ENCODE measurements at regions not wholly inside any gene's neighbourhood (a gene's known extent, or its start where the extent isn't known, plus 50 kb on each side); places are given as distances from the start of the nearest gene placed in this dataset.

GRCh38 chr9:119544492-119544891, 175.3 kb upstream of the BRINP1 start:
- no CpG with 5 or more reads among the region's 3 CpGs for WGBS, 2 donors (ENCODE audit: extremely low coverage in 2 of 2, insufficient read length in 2 of 2, insufficient replicate concordance in 1 of 2)
- no peak overlapping the region for H3K4ac ChIP-seq (ENCODE audit: low read length)
- no peak overlapping the region for H2AFZ ChIP-seq (ENCODE audit: low read length)
- H3K79me1 ChIP-seq (ENCODE audit: low read depth, low read length): no peaks in the 10 kb centered on the region
- no peak overlapping the region for H3K4me3 ChIP-seq (ENCODE audit: low read length in 2 of 2)
- H3K27ac ChIP-seq (replicated peaks; ENCODE audit: low read length): no peak overlapping the region
- no peak overlapping the region for H4K91ac ChIP-seq (ENCODE audit: low read depth, low read length, poor library complexity)
- H2AK5ac ChIP-seq (ENCODE audit: low read depth, low read length): no peak overlapping the region
- no peak overlapping the region for H2BK5ac ChIP-seq (ENCODE audit: low read length)
- DNase-seq (ENCODE audit: low spot score): no peak
- H3K14ac ChIP-seq (ENCODE audit: low read length): no peak overlapping the region
- no peak overlapping the region for H2BK120ac ChIP-seq (ENCODE audit: low read depth, low read length)
- no peaks in the 10 kb centered on the region for H3K9me3 ChIP-seq (replicated peaks in 1 of 2; ENCODE audit: control insufficient read depth in 2 of 2, insufficient read depth in 1 of 2, low read depth in 1 of 2, low read length in 2 of 2)
- no peak overlapping the region for H3K4me2 ChIP-seq (ENCODE audit: insufficient read depth, low read length, poor library complexity, severe bottlenecking)
- no peak overlapping the region for H4K8ac ChIP-seq (ENCODE audit: low read depth, low read length)
- H3K23ac ChIP-seq (ENCODE audit: low read depth, low read length, poor library complexity): no peak overlapping the region
- no peak overlapping the region for H3K9ac ChIP-seq (ENCODE audit: low read depth, low read length, poor library complexity)
- H3K18ac ChIP-seq (ENCODE audit: low read length): no peak overlapping the region
- no peaks in the 10 kb centered on the region for H3K36me3 ChIP-seq (replicated peaks in 1 of 2; ENCODE audit: control insufficient read depth in 2 of 2, insufficient read depth in 2 of 2, low read length in 2 of 2)
- H2BK12ac ChIP-seq (ENCODE audit: low read length): no peak overlapping the region
- H2BK15ac ChIP-seq (ENCODE audit: low read length): no peak overlapping the region
- no peaks in the 10 kb centered on the region for H3K4me1 ChIP-seq (ENCODE audit: control insufficient read depth in 2 of 2, insufficient read depth in 1 of 2, low read depth in 1 of 2, low read length in 2 of 2)
- no peaks in the 10 kb centered on the region for H3K27me3 ChIP-seq (ENCODE audit: control insufficient read depth in 3 of 3, insufficient read depth in 3 of 3, low read depth in 1 of 3, low read length in 3 of 3)

- H2AK5ac ChIP-seq (ENCODE audit: low read depth, low read length): no peak overlapping the region
- no peak overlapping the region for H3K27ac ChIP-seq (replicated peaks; ENCODE audit: low read length)
- no peaks in the 10 kb centered on the region for H3K9me3 ChIP-seq (replicated peaks in 1 of 2; ENCODE audit: control insufficient read depth in 2 of 2, insufficient read depth in 1 of 2, low read depth in 1 of 2, low read length in 2 of 2)
- no peak overlapping the region for H3K4me2 ChIP-seq (ENCODE audit: insufficient read depth, low read length, poor library complexity, severe bottlenecking)
- no peak overlapping the region for H3K4me3 ChIP-seq (ENCODE audit: low read length in 2 of 2)
- H3K4me1 ChIP-seq (ENCODE audit: control insufficient read depth in 2 of 2, insufficient read depth in 1 of 2, low read depth in 1 of 2, low read length in 2 of 2): peaks cover 0 to 6% of the 10 kb centered on the region in 2 donors
- H3K27me3 ChIP-seq (ENCODE audit: control insufficient read depth in 3 of 3, insufficient read depth in 3 of 3, low read depth in 1 of 3, low read length in 3 of 3): peaks cover 0 to 3% (median 0%) of the 10 kb centered on the region in 3 experiments
- no CpG with 5 or more reads among the region's 3 CpGs for WGBS, 2 donors (ENCODE audit: extremely low coverage in 2 of 2, insufficient read length in 2 of 2, insufficient replicate concordance in 1 of 2)
- H3K18ac ChIP-seq (ENCODE audit: low read length): no peak overlapping the region
- H2BK120ac ChIP-seq (ENCODE audit: low read depth, low read length): no peak overlapping the region
- H3K36me3 ChIP-seq (replicated peaks in 1 of 2; ENCODE audit: control insufficient read depth in 2 of 2, insufficient read depth in 2 of 2, low read length in 2 of 2): no peaks in the 10 kb centered on the region
- H2AFZ ChIP-seq (ENCODE audit: low read length): no peak overlapping the region
- H3K14ac ChIP-seq (ENCODE audit: low read length): no peak overlapping the region
- no peak overlapping the region for H3K9ac ChIP-seq (ENCODE audit: low read depth, low read length, poor library complexity)
- H4K91ac ChIP-seq (ENCODE audit: low read depth, low read length, poor library complexity): no peak overlapping the region
- no peak overlapping the region for H2BK5ac ChIP-seq (ENCODE audit: low read length)
- H3K79me1 ChIP-seq (ENCODE audit: low read depth, low read length): no peaks in the 10 kb centered on the region
- no peak for DNase-seq (ENCODE audit: low spot score)
- no peak overlapping the region for H4K8ac ChIP-seq (ENCODE audit: low read depth, low read length)
- H2BK15ac ChIP-seq (ENCODE audit: low read length): no peak overlapping the region
- no peak overlapping the region for H3K4ac ChIP-seq (ENCODE audit: low read length)
- no peak overlapping the region for H2BK12ac ChIP-seq (ENCODE audit: low read length)
- H3K23ac ChIP-seq (ENCODE audit: low read depth, low read length, poor library complexity): no peak overlapping the region
Observed at GRCh38 chr9:119537138-119537537, 167.9 kb upstream of the BRINP1 start.

GRCh38 chr9:119533504-119533903, 164.3 kb upstream of the BRINP1 start:
- no peak overlapping the region for H3K4me2 ChIP-seq (ENCODE audit: insufficient read depth, low read length, poor library complexity, severe bottlenecking)
- WGBS, 2 donors (ENCODE audit: extremely low coverage in 2 of 2, insufficient read length in 2 of 2, insufficient replicate concordance in 1 of 2): no CpG with 5 or more reads among the region's 3 CpGs

GRCh38 chr9:119526698-119527097, 157.5 kb upstream of the BRINP1 start:
- Histone ChIP-seq H3K36me3 (replicated peaks in 1 of 2; ENCODE audit: control insufficient read depth in 2 of 2, insufficient read depth in 2 of 2, low read length in 2 of 2) (no peaks in the 10 kb centered on the region), H3K79me1 (ENCODE audit: low read depth, low read length) (no peaks in the 10 kb centered on the region), H3K4me2 (ENCODE audit: insufficient read depth, low read length, poor library complexity, severe bottlenecking) (no peak overlapping the region), H2AFZ (ENCODE audit: low read length) (no peak overlapping the region), H3K4me3 (ENCODE audit: low read length in 2 of 2) (no peak overlapping the region), H2BK12ac (ENCODE audit: low read length) (no peak overlapping the region), H3K4ac (ENCODE audit: low read length) (no peak overlapping the region), H4K91ac (ENCODE audit: low read depth, low read length, poor library complexity) (no peak overlapping the region), H3K9me3 (replicated peaks in 1 of 2; ENCODE audit: control insufficient read depth in 2 of 2, insufficient read depth in 1 of 2, low read depth in 1 of 2, low read length in 2 of 2) (no peaks in the 10 kb centered on the region), H3K27me3 (ENCODE audit: control insufficient read depth in 3 of 3, insufficient read depth in 3 of 3, low read depth in 1 of 3, low read length in 3 of 3) (no peaks in the 10 kb centered on the region), H2BK15ac (ENCODE audit: low read length) (no peak overlapping the region), H3K4me1 (ENCODE audit: control insufficient read depth in 2 of 2, insufficient read depth in 1 of 2, low read depth in 1 of 2, low read length in 2 of 2) (no peaks in the 10 kb centered on the region), H3K18ac (ENCODE audit: low read length) (no peak overlapping the region), H2BK5ac (ENCODE audit: low read length) (no peak overlapping the region), H2AK5ac (ENCODE audit: low read depth, low read length) (no peak overlapping the region), H3K14ac (ENCODE audit: low read length) (no peak overlapping the region), H2BK120ac (ENCODE audit: low read depth, low read length) (no peak overlapping the region), H3K23ac (ENCODE audit: low read depth, low read length, poor library complexity) (no peak overlapping the region), H3K27ac (replicated peaks; ENCODE audit: low read length) (no peak overlapping the region), H3K9ac (ENCODE audit: low read depth, low read length, poor library complexity) (no peak overlapping the region), H4K8ac (ENCODE audit: low read depth, low read length) (no peak overlapping the region)
- DNase-seq (ENCODE audit: low spot score): no peak
- WGBS, 2 donors (ENCODE audit: extremely low coverage in 2 of 2, insufficient read length in 2 of 2, insufficient replicate concordance in 1 of 2): no CpG with 5 or more reads among the region's 8 CpGs

More at GRCh38 chr9:119533504-119533903, 164.3 kb upstream of the BRINP1 start:
- Histone ChIP-seq H3K36me3 (replicated peaks in 1 of 2; ENCODE audit: control insufficient read depth in 2 of 2, insufficient read depth in 2 of 2, low read length in 2 of 2) (no peaks in the 10 kb centered on the region), H2AFZ (ENCODE audit: low read length) (no peak overlapping the region), H3K4me3 (ENCODE audit: low read length in 2 of 2) (no peak overlapping the region), H3K4ac (ENCODE audit: low read length) (no peak overlapping the region), H3K27me3 (ENCODE audit: control insufficient read depth in 3 of 3, insufficient read depth in 3 of 3, low read depth in 1 of 3, low read length in 3 of 3) (peaks cover 0 to 3% (median 0%) of the 10 kb centered on the region in 3 experiments), H3K14ac (ENCODE audit: low read length) (no peak overlapping the region), H3K23ac (ENCODE audit: low read depth, low read length, poor library complexity) (no peak overlapping the region), H3K9me3 (replicated peaks in 1 of 2; ENCODE audit: control insufficient read depth in 2 of 2, insufficient read depth in 1 of 2, low read depth in 1 of 2, low read length in 2 of 2) (no peaks in the 10 kb centered on the region), H4K91ac (ENCODE audit: low read depth, low read length, poor library complexity) (no peak overlapping the region), H2BK5ac (ENCODE audit: low read length) (no peak overlapping the region), H2BK15ac (ENCODE audit: low read length) (no peak overlapping the region), H3K9ac (ENCODE audit: low read depth, low read length, poor library complexity) (no peak overlapping the region), H4K8ac (ENCODE audit: low read depth, low read length) (no peak overlapping the region), H3K79me1 (ENCODE audit: low read depth, low read length) (no peaks in the 10 kb centered on the region), H2BK12ac (ENCODE audit: low read length) (no peak overlapping the region), H2BK120ac (ENCODE audit: low read depth, low read length) (no peak overlapping the region), H2AK5ac (ENCODE audit: low read depth, low read length) (no peak overlapping the region), H3K4me1 (ENCODE audit: control insufficient read depth in 2 of 2, insufficient read depth in 1 of 2, low read depth in 1 of 2, low read length in 2 of 2) (peaks cover 0 to 6% of the 10 kb centered on the region in 2 donors), H3K27ac (replicated peaks; ENCODE audit: low read length) (no peak overlapping the region), H3K18ac (ENCODE audit: low read length) (no peak overlapping the region)
- no peak for DNase-seq (ENCODE audit: low spot score)

All from neuronal stem cell (in vitro differentiated cells).